ENCODE measurements at regions not wholly inside any gene's neighbourhood (a gene's known extent, or its start where the extent isn't known, plus 50 kb on each side); places are given as distances from the start of the nearest gene placed in this dataset.
A peak's percentile ranks its signal among the peaks of the same experiment; 100 is the strongest.
"Not testable (repeated sequence)": the region's sequence is repeated elsewhere in the genome, so short reads cannot be mapped to it uniquely, and the experiment has no call there.

GRCh38 chr22:44621401-44622146, 80.4 kb upstream of the PRR5 start:
- no peaks in the 10 kb centered on the region for H3K36me3 Mint-ChIP-seq
- no peaks in the 10 kb centered on the region for H3K4me1 Mint-ChIP-seq
- no peaks in the 10 kb centered on the region for H3K9me3 Mint-ChIP-seq
- no peak for ATAC-seq
- no peak overlapping the region for H3K27ac Mint-ChIP-seq
- H3K27me3 Mint-ChIP-seq, result peaks cover 37% of the 10 kb centered on the region
- H3K4me3 Mint-ChIP-seq, result no peak overlapping the region

- no peaks in the 10 kb centered on the region for H3K4me1 Mint-ChIP-seq
- no peak overlapping the region for H3K27ac Mint-ChIP-seq
- no peak for ATAC-seq
- H3K9me3 Mint-ChIP-seq, result no peaks in the 10 kb centered on the region
- no peaks in the 10 kb centered on the region for H3K36me3 Mint-ChIP-seq
- H3K4me3 Mint-ChIP-seq, result no peak overlapping the region
- peaks cover 30% of the 10 kb centered on the region for H3K27me3 Mint-ChIP-seq
These were observed 81.2 kb upstream of the PRR5 start for GRCh38 chr22:44620841-44621257.

DNA sequence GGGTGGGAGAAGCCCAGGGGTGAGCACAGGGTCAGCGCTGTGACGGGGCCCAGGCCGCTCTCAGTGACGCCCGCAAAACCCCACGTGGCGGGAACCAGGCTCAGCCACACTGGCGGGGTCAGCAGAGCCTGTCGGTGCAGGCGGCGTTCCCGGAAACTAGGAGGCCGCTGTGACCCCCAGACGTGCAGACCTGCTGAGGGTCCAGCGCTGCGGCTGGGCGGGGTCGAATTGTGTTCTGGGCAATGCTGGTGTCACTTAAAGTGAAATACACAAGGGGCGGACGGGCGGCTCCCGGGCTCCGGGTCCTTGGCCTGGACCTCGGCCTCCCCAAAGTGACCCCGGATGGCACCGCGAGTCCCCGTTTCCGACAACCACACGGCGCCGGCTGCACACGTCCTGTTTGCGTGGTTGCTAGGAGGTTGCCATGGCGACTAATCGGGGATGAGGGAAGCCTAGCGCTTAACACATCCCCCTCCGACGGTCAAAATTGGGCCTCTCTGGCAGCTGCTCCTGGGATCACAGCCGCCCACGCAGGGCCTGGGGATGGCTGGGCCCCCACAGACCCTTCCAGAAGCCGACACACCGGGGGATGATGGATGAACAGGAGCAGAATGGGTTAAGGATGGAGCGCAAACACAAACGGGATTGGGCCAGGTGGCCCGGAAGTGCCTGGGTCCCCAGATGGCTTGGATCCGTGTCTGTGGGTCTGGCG, 81.7 kb upstream of the PRR5 start:
- Mint-ChIP-seq H3K9me3 (no peaks in the 10 kb centered on the region), H3K4me1 (no peaks in the 10 kb centered on the region), H3K27me3 (peaks cover 24% of the 10 kb centered on the region), H3K4me3 (no peak overlapping the region), H3K27ac (no peak overlapping the region), H3K36me3 (no peaks in the 10 kb centered on the region)
- peak; percentile 31 for ATAC-seq

DNA sequence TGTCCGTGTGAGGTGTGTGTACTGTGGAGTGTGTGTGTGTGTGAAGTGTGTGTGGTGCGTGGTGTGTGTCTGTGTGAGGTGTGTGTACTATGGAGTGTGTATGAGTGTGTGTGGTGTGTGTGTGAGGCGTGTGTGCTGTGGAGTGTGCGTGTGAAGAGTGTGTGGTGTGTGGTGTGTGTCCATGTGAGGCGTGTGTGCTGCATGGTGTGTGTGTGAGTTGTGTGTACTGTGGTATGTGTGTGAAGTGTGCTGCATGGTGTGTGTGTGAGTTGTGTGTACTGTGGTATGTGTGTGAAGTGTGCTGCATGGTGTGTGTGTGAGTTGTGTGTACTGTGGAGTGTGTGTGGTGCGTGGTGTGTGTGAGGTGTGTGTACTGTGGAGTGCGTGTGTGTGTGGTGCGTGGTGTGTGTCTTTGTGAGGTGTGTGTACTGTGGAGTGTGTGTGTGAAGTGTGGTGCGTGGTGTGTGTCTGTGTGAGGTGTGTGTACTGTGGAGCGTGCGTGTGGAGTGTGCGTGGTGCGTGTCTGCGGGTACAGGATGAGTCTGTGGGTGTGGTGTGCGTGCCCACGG, 82.4 kb upstream of the PRR5 start:
- not testable (repeated sequence) for H3K4me3 Mint-ChIP-seq, H3K36me3 Mint-ChIP-seq, H3K4me1 Mint-ChIP-seq, H3K9me3 Mint-ChIP-seq, ATAC-seq, H3K27ac Mint-ChIP-seq
- peaks cover 19% of the 10 kb centered on the region for H3K27me3 Mint-ChIP-seq

GRCh38 chr22:44618910-44619309, 83.1 kb upstream of the PRR5 start:
- ATAC-seq, H3K36me3 Mint-ChIP-seq, H3K4me3 Mint-ChIP-seq, H3K4me1 Mint-ChIP-seq, H3K27ac Mint-ChIP-seq, H3K9me3 Mint-ChIP-seq: not testable (repeated sequence)
- peaks cover 12% of the 10 kb centered on the region for H3K27me3 Mint-ChIP-seq

GRCh38 chr22:44618400-44618799, 83.6 kb upstream of the PRR5 start:
- Mint-ChIP-seq H3K27ac (no peak overlapping the region), H3K4me3 (no peak overlapping the region), H3K4me1 (no peaks in the 10 kb centered on the region), H3K27me3 (peaks cover 7% of the 10 kb centered on the region), H3K9me3 (peaks cover 5% of the 10 kb centered on the region), H3K36me3 (no peaks in the 10 kb centered on the region)
- ATAC-seq, result no peak

DNA sequence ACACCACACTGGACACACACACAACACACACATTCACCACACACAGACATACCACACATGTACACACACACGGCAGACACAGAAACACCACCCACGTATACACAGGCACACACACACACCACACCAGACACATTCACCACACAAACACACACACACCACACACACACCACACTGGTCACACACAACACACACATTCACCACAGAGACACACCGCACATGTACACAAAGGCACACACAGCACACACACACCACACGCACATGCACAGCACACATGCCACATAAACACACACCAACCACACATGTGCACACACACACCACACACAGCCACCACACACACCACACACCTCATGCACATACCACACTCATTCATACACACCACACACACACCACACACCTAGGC, 84.2 kb upstream of the PRR5 start:
- Mint-ChIP-seq H3K4me1 (no peaks in the 10 kb centered on the region), H3K27ac (no peak overlapping the region), H3K36me3 (no peaks in the 10 kb centered on the region), H3K27me3 (peaks cover 1% of the 10 kb centered on the region), H3K4me3 (no peak overlapping the region), H3K9me3 (peaks cover 5% of the 10 kb centered on the region)
- no peak for ATAC-seq

GRCh38 chr22:44616882-44617655, 84.9 kb upstream of the PRR5 start:
- no peaks in the 10 kb centered on the region for H3K36me3 Mint-ChIP-seq
- no peaks in the 10 kb centered on the region for H3K4me1 Mint-ChIP-seq
- H3K4me3 Mint-ChIP-seq, result no peak overlapping the region
- no peaks in the 10 kb centered on the region for H3K27me3 Mint-ChIP-seq
- H3K9me3 Mint-ChIP-seq, result peaks cover 5% of the 10 kb centered on the region
- no peak overlapping the region for H3K27ac Mint-ChIP-seq
- peak; percentile 42 for ATAC-seq

GRCh38 chr22:44616461-44616860, 85.5 kb upstream of the PRR5 start:
- no peak overlapping the region for H3K4me3 Mint-ChIP-seq
- no peaks in the 10 kb centered on the region for H3K27me3 Mint-ChIP-seq
- H3K4me1 Mint-ChIP-seq, result no peaks in the 10 kb centered on the region
- no peaks in the 10 kb centered on the region for H3K36me3 Mint-ChIP-seq
- H3K9me3 Mint-ChIP-seq, result peaks cover 5% of the 10 kb centered on the region
- ATAC-seq, result no peak
- no peak overlapping the region for H3K27ac Mint-ChIP-seq

GRCh38 chr22:44615602-44616180, 86.3 kb upstream of the PRR5 start:
- Mint-ChIP-seq H3K36me3 (no peaks in the 10 kb centered on the region), H3K4me3 (no peak overlapping the region), H3K9me3 (peaks cover 10% of the 10 kb centered on the region), H3K4me1 (no peaks in the 10 kb centered on the region), H3K27me3 (no peaks in the 10 kb centered on the region), H3K27ac (no peak overlapping the region)
- ATAC-seq, result no peak

GRCh38 chr22:44615146-44615545, 86.9 kb upstream of the PRR5 start:
- Mint-ChIP-seq H3K9me3 (peaks cover 12% of the 10 kb centered on the region), H3K4me1 (no peaks in the 10 kb centered on the region), H3K27ac (no peak overlapping the region), H3K27me3 (no peaks in the 10 kb centered on the region), H3K4me3 (no peak overlapping the region), H3K36me3 (no peaks in the 10 kb centered on the region)
- ATAC-seq, result no peak

DNA sequence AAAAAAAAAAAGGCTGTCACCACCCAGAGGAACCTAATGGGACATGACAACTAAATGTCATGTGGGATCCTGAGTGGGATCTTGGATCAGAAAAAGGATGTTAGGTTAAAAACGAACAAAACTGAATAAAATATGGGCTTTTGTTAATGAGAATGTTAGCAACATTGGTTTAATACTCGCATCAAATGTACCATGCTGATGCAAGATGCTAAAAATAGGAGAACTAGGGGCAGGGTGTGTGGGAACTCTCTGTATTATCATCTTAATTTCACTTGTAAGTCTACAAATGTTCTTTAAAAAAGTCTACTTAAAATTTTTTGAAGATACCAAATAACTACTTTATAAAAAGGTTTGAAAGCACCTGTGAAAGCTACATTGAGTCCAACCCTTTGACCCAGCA, 88.8 kb upstream of the PRR5 start:
- Mint-ChIP-seq H3K9me3 (peaks cover 16% of the 10 kb centered on the region), H3K4me1 (no peaks in the 10 kb centered on the region), H3K27me3 (no peaks in the 10 kb centered on the region), H3K36me3 (no peaks in the 10 kb centered on the region), H3K4me3 (no peak overlapping the region), H3K27ac (no peak overlapping the region)
- ATAC-seq, result no peak

DNA sequence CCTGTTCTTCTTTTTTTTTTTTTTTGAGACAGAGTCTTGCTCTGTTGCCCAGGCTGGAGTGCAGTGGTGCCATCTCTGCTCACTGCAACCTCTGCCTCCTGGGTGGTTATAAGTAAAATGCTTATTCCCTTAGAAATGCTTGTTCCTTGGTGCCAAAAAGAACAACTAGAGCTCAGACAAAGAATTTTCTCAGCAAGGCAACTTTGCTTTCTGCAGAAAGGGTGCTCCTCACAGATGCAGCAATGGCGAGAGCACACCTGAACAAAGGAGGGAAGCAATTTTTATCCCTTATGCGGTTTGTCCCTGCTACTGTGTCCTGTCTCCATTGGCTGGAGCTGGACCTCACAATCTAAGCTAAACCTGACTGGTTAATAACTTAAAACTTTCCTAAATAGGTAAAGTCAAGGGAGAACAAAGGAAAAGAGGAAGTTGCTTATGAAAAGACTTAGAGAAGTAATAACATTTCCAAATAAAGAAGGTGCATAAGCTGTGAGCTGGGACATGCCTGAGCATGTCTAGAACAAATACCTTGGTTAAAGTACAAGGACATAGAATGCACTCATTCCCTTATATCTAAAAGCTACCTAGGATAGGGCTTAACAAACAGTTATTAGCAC, 90.0 kb upstream of the PRR5 start:
- Mint-ChIP-seq H3K9me3 (peaks cover 16% of the 10 kb centered on the region), H3K27me3 (peaks cover 9% of the 10 kb centered on the region), H3K4me3 (no peak overlapping the region), H3K36me3 (no peaks in the 10 kb centered on the region), H3K4me1 (no peaks in the 10 kb centered on the region), H3K27ac (no peak overlapping the region)
- ATAC-seq, result no peak

- Mint-ChIP-seq H3K9me3 (peaks cover 16% of the 10 kb centered on the region), H3K36me3 (no peaks in the 10 kb centered on the region), H3K4me1 (no peaks in the 10 kb centered on the region), H3K27me3 (peaks cover 28% of the 10 kb centered on the region), H3K27ac (no peak overlapping the region), H3K4me3 (no peak overlapping the region)
- no peak for ATAC-seq
These were observed 91.9 kb upstream of the PRR5 start for GRCh38 chr22:44610071-44610470.

Measured in stimulated activated memory B cell treated with anti-CD40 and anti-IgM and Interleukin-4, amounts not matched to agents 10 μg/mL and 1 μg/mL and 100 μg/mL, for 72 hours (primary cell).